Smooth muscle cell (in vitro differentiated cells): ENCODE measurements at regions not wholly inside any gene's neighbourhood (a gene's known extent, or its start where the extent isn't known, plus 50 kb on each side); places are given as distances from the start of the nearest gene placed in this dataset.
"Not testable (repeated sequence)": the region's sequence is repeated elsewhere in the genome, so short reads cannot be mapped to it uniquely, and the experiment has no call there.

ENCODE experiments used
- DNase-seq: peaks from one replicate; lab custom pipeline; 2025; ENCODE audit not compliant: unreplicated experiment; lab: John Stamatoyannopoulos, UW
- H2AFZ ChIP-seq: fragments of 200-600 bp; sonication (generic); 2 replicates; pipeline ENCODE4 v1.6.0; 2016; ENCODE audit warnings: antibody characterized with exemption, low read depth, mild to moderate bottlenecking
- H3F3A ChIP-seq: fragments of 200-600 bp; sonication (generic); 2 replicates; pipeline ENCODE4 v1.6.0; 2017; ENCODE audit warnings: antibody characterized with exemption, low read depth
- H3K27ac ChIP-seq: fragments of 200-600 bp; sonication (generic); 2 replicates; pipeline ENCODE4 v1.5.1; 2016; ENCODE audit warnings: low read depth, mild to moderate bottlenecking
- H3K27me3 ChIP-seq: fragments of 200-600 bp; sonication (generic); 2 replicates; pipeline ENCODE4 v1.6.1; 2016; ENCODE audit warnings: low read depth, mild to moderate bottlenecking
- H3K36me3 ChIP-seq: fragments of 200-600 bp; sonication (generic); 2 replicates; pipeline ENCODE4 v1.5.1; 2016; ENCODE audit warnings: low read depth
- H3K4me1 ChIP-seq: fragments of 200-600 bp; sonication (generic); 2 replicates; pipeline ENCODE4 v1.5.1; 2016; ENCODE audit warnings: low read depth
- H3K4me2 ChIP-seq: fragments of 200-600 bp; sonication (generic); 2 replicates; pipeline ENCODE4 v1.6.0; 2016; ENCODE audit warnings: mild to moderate bottlenecking
- H3K4me3 ChIP-seq: fragments of 200-600 bp; sonication (generic); 2 replicates; pipeline ENCODE4 v1.5.1; 2016; ENCODE audit warnings: mild to moderate bottlenecking
- H3K79me2 ChIP-seq: fragments of 200-600 bp; sonication (generic); 2 replicates; pipeline ENCODE4 v1.6.0; 2016; ENCODE audit warnings: low read depth, mild to moderate bottlenecking
- H3K9ac ChIP-seq: fragments of 200-600 bp; sonication (generic); 2 replicates; pipeline ENCODE4 v1.6.0; 2016; ENCODE audit warnings: low read depth
- H3K9me3 ChIP-seq: fragments of 200-600 bp; sonication (generic); replicated peaks from 2 replicates; pipeline ENCODE4 v1.5.1; 2016; ENCODE audit warnings: low read depth
- H4K20me1 ChIP-seq: fragments of 200-600 bp; sonication (generic); 2 replicates; pipeline ENCODE4 v1.6.0; 2016; ENCODE audit warnings: low read depth
- WGBS: methylation state at CpG from one replicate; pipeline ENCODE4 v1.1.7; 2016; ENCODE audit warnings: low lambda C conversion rate; 5-methylcytosine and 5-hydroxymethylcytosine counted together
- TF ChIP-seq, protein P1 (sequence below): fragments of 200-600 bp; sonication (generic); IDR thresholded peaks from 2 replicates; pipeline ENCODE4 v1.5.1; 2017; ENCODE audit warnings: borderline replicate concordance, mild to moderate bottlenecking, antibody characterized with exemption; ENCODE audit not compliant: insufficient read depth, poor library complexity, severe bottlenecking

DNA sequence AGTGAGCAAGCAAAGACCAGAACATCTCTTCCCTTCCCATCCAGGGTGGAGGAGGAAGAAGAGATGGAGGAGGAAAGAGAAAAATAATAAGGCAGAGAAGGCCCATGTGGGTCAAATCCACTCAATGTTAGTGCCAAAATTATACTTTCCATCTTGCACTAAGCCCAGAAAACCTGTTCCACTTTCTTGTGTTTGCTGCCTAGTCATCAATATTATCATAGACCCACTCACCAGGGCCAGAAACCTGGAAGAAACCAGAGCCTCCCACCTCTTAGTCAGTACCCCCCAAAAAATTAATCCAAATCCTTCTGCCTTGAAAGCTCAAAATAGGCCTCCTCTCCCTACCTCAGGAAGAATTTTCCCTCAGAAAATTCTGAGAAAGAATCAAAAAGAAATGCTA is 171.1 kb downstream of the SOD2 start:
- Histone ChIP-seq H3F3A (no peaks in the 10 kb centered on the region), H3K79me2 (no peaks in the 10 kb centered on the region), H3K27me3 (peaks cover 5% of the 10 kb centered on the region), H3K4me3 (no peak overlapping the region), H3K4me2 (no peak overlapping the region), H3K9ac (no peak overlapping the region), H4K20me1 (no peaks in the 10 kb centered on the region), H2AFZ (no peak overlapping the region), H3K9me3 (no peaks in the 10 kb centered on the region), H3K36me3 (no peaks in the 10 kb centered on the region), H3K4me1 (no peaks in the 10 kb centered on the region), H3K27ac (no peak overlapping the region)
- TF ChIP-seq, protein P1, sequence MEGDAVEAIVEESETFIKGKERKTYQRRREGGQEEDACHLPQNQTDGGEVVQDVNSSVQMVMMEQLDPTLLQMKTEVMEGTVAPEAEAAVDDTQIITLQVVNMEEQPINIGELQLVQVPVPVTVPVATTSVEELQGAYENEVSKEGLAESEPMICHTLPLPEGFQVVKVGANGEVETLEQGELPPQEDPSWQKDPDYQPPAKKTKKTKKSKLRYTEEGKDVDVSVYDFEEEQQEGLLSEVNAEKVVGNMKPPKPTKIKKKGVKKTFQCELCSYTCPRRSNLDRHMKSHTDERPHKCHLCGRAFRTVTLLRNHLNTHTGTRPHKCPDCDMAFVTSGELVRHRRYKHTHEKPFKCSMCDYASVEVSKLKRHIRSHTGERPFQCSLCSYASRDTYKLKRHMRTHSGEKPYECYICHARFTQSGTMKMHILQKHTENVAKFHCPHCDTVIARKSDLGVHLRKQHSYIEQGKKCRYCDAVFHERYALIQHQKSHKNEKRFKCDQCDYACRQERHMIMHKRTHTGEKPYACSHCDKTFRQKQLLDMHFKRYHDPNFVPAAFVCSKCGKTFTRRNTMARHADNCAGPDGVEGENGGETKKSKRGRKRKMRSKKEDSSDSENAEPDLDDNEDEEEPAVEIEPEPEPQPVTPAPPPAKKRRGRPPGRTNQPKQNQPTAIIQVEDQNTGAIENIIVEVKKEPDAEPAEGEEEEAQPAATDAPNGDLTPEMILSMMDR = no peak
- no peak for DNase-seq

DNA sequence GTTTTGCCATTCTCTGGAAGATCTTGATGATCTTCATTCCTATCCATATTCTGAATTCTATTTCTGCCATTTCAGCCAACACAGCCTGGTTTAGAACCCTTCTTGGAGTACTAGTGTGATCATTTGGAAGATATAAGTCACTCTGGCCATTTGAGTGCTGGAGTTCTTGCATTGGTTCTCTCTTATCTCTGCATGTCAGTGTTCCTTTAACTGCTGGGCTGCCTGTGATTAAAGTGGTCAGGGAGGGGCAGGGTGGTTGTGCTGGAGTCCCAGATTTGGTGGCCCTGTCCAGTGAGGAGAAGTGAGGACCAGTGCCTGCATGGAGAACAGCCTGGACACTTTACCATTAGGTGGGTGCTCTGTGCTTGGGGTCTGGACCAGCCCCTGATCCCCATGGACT is 173.0 kb downstream of the SOD2 start:
- H3K27ac ChIP-seq = no peak overlapping the region
- no peaks in the 10 kb centered on the region for H4K20me1 ChIP-seq
- H3K36me3 ChIP-seq = no peaks in the 10 kb centered on the region
- no peak for DNase-seq
- no peaks in the 10 kb centered on the region for H3K9me3 ChIP-seq
- no peaks in the 10 kb centered on the region for H3F3A ChIP-seq
- TF ChIP-seq, protein P1 = no peak
- no peak overlapping the region for H2AFZ ChIP-seq
- H3K4me1 ChIP-seq = no peaks in the 10 kb centered on the region
- no peak overlapping the region for H3K9ac ChIP-seq
- H3K4me2 ChIP-seq = no peak overlapping the region
- no peaks in the 10 kb centered on the region for H3K79me2 ChIP-seq
- peaks cover 5% of the 10 kb centered on the region for H3K27me3 ChIP-seq
- no peak overlapping the region for H3K4me3 ChIP-seq

DNA sequence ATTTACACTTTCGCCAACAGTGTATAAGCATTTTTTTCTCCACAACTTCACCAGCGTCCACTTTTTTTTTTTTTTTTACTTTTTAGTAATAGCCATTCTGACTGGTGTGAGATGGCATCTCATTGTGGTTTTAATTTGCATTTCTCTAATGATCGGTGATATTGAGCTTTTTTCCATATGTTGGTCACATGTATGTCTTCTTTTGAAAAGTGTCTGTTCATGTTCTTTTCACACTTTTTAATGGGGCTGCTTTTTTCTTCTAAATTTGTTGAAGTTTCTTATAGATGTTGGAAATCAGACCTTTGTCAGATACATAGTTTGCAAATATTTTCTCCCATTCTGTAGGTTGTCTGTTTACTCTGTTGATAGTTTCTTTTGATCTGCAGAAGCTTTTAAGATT is 177.2 kb downstream of the SOD2 start:
- not testable (repeated sequence) for H3K4me2 ChIP-seq, H3K4me1 ChIP-seq, H3K79me2 ChIP-seq, H3F3A ChIP-seq, H3K9me3 ChIP-seq, H2AFZ ChIP-seq, H3K27me3 ChIP-seq, H3K9ac ChIP-seq, H3K4me3 ChIP-seq, DNase-seq, H4K20me1 ChIP-seq, H3K36me3 ChIP-seq, H3K27ac ChIP-seq
- 95% methylated on average over 3 of the region's 3 CpGs for WGBS

DNA sequence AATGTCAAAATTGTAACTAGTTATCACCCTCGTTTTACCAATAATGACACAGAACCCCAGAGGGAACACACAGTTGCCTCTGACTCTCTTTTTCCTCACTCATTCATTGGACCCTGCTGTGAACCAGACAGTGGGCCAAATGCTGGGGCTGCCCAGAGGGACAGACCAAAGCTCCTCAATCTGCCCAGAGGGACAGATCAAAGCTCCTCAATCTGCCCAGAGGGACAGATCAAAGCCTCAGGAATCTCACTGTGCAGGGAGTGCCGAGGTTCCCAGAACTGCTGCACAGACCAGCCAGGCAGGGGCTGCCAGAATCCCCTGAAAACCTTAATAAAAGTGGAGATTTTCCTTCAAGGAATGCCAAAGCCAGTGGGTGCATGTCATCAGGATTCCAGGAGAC is 179.1 kb downstream of the SOD2 start:
- Histone ChIP-seq H3K27ac (no peak overlapping the region), H3K4me3 (no peak overlapping the region), H3K4me2 (no peak overlapping the region), H3K4me1 (no peaks in the 10 kb centered on the region), H3K27me3 (no peaks in the 10 kb centered on the region), H2AFZ (no peak overlapping the region), H3F3A (no peaks in the 10 kb centered on the region), H3K79me2 (no peaks in the 10 kb centered on the region), H3K36me3 (no peaks in the 10 kb centered on the region), H4K20me1 (no peaks in the 10 kb centered on the region), H3K9me3 (no peaks in the 10 kb centered on the region), H3K9ac (no peak overlapping the region)
- TF ChIP-seq, protein P1 = no peak
- 74% methylated on average over 2 of the region's 2 CpGs for WGBS
- DNase-seq = no peak
